ENCODE measurements at regions not wholly inside any gene's neighbourhood (a gene's known extent, or its start where the extent isn't known, plus 50 kb on each side); places are given as distances from the start of the nearest gene placed in this dataset.

DNA sequence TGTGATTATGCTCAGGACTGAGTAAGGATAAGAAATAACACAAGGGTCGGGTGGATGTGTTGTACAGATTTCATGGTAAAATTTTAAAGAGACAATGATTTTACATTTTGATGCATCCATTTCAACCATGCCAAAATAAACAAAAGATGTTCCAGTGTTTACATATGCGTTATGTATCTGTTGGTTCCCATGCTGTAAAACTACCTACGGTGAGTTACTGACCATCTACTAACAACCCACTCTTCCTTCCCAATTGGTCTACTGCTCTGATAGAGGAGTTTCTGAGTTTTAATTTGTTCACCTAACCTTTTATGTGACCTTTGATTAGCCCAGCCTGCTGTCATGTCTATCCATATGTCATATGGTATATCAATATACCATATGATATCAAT is 1697.1 kb downstream of the MAT2B start:
- no peak overlapping the region for H3K4me3 ChIP-seq
- ATAC-seq = no peak
- no peak for DNase-seq
- intact Hi-C loops (cut with DNase I; ENCODE audit: low total_unique reads) = no loop called here
- H3K36me3 ChIP-seq = no peaks in the 10 kb centered on the region
- H3K27me3 ChIP-seq = no peaks in the 10 kb centered on the region
- H3K9me3 ChIP-seq = no peaks in the 10 kb centered on the region
- TF ChIP-seq, protein P1, sequence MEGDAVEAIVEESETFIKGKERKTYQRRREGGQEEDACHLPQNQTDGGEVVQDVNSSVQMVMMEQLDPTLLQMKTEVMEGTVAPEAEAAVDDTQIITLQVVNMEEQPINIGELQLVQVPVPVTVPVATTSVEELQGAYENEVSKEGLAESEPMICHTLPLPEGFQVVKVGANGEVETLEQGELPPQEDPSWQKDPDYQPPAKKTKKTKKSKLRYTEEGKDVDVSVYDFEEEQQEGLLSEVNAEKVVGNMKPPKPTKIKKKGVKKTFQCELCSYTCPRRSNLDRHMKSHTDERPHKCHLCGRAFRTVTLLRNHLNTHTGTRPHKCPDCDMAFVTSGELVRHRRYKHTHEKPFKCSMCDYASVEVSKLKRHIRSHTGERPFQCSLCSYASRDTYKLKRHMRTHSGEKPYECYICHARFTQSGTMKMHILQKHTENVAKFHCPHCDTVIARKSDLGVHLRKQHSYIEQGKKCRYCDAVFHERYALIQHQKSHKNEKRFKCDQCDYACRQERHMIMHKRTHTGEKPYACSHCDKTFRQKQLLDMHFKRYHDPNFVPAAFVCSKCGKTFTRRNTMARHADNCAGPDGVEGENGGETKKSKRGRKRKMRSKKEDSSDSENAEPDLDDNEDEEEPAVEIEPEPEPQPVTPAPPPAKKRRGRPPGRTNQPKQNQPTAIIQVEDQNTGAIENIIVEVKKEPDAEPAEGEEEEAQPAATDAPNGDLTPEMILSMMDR (IDR thresholded peaks at IDR 0.05 in 4 of 5, conservative IDR thresholded peaks at IDR 0.05 in 1 of 5) = no peak
- no peak for TF ChIP-seq POLR2A (IDR thresholded peaks at IDR 0.05)
- H3K4me1 ChIP-seq = no peaks in the 10 kb centered on the region
- no peak overlapping the region for H3K27ac ChIP-seq
- in situ Hi-C loops (cut with MboI; ENCODE audit: low sequenced_read_pairs in 4 of 4) = loop anchor here in 3 of 4 donors (25.0 kb wide), 3 partner anchors 1190 to 1640 kb away; no protein-coding TSS in a partner anchor

DNA sequence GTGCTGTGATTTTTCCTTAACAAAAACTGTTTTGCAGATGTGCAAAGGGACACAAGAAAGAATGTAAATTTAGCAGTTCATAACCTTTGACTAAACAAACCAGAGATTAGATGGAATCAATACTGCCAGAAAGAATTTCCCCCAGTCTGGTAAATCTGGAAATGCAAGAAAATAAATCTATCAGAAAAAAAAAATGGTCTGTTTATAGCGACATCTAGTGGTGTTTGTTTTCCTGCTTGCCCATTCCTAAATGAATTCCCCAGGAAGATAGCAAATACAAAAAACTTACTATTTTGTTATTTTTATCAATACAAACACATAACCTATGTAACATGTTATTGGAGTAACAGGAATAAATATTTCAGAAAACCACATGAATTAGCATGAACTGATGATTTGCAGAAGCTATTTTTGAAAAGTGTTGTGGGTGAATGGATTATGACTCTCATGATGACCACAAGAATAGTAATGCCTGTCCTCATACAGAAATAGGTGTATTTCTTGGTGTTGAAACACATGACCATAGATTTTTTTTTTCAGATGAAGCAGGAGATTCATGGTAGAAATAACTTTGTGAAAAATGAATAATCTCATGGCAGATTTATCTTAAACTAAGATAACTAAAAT is 1703.8 kb downstream of the MAT2B start:
- H3K9me3 ChIP-seq = no peaks in the 10 kb centered on the region
- intact Hi-C loops (cut with DNase I; ENCODE audit: low total_unique reads) (no loop called here), in situ Hi-C loops (cut with MboI; ENCODE audit: low sequenced_read_pairs in 4 of 4) (loop anchor here in 3 of 4 donors (25.0 kb wide), 3 partner anchors 1197 to 1647 kb away; no protein-coding TSS in a partner anchor)
- H3K36me3 ChIP-seq = no peaks in the 10 kb centered on the region
- TF ChIP-seq, protein P1 (IDR thresholded peaks at IDR 0.05 in 4 of 5, conservative IDR thresholded peaks at IDR 0.05 in 1 of 5) = peak in 3 of 5 experiments; percentile 14 to 47 (median 24)
- TF ChIP-seq POLR2A (IDR thresholded peaks at IDR 0.05) = no peak
- no peaks in the 10 kb centered on the region for H3K27me3 ChIP-seq
- no peaks in the 10 kb centered on the region for H3K4me1 ChIP-seq
- DNase-seq (no peak), ATAC-seq (no peak)
- H3K4me3 ChIP-seq = no peak overlapping the region
- H3K27ac ChIP-seq = no peak overlapping the region

DNA sequence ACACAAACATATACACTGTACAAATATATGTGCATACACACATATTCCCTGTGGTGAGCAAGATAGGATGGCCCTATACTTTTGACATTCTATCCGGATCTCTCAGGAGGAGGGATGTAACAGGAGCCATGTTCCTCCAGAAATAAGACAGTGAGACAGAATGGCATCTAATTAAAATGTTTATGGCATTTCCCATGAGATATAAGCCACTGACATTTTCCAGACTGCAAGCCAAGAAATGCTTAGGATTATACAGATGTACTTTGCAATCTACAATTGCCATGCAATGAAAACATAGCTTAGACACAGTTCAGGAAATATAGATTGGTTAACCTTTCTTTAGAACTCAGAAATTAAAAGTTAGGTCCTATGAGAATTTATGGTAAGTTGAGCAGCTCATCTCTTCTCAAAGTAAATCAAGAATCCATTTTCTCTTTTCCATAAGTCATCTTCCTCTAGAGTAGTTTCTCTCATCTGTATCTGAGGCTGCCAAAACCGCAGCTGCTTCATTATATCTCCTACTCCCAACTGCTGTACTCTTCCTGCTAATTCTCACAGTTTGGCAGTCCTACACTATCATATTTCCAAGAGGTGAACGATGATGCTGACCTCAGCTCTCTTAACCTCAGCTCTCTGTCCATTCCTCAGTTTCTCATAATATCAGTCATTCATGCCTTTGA is 1719.1 kb downstream of the MAT2B start:
- TF ChIP-seq, protein P1 (IDR thresholded peaks at IDR 0.05 in 4 of 5, conservative IDR thresholded peaks at IDR 0.05 in 1 of 5) = no peak
- no peak for TF ChIP-seq POLR2A (IDR thresholded peaks at IDR 0.05)
- H3K9me3 ChIP-seq = no peaks in the 10 kb centered on the region
- H3K27me3 ChIP-seq = no peaks in the 10 kb centered on the region
- DNase-seq (no peak), ATAC-seq (no peak)
- no peaks in the 10 kb centered on the region for H3K4me1 ChIP-seq
- H3K27ac ChIP-seq = no peak overlapping the region
- intact Hi-C loops (cut with DNase I; ENCODE audit: low total_unique reads) = no loop called here
- H3K36me3 ChIP-seq = no peaks in the 10 kb centered on the region
- in situ Hi-C loops (cut with MboI; ENCODE audit: low sequenced_read_pairs in 4 of 4) = loop anchor here in 3 of 4 donors (25.0 kb wide), 3 partner anchors 1212 to 1662 kb away; no protein-coding TSS in a partner anchor
- no peak overlapping the region for H3K4me3 ChIP-seq

DNA sequence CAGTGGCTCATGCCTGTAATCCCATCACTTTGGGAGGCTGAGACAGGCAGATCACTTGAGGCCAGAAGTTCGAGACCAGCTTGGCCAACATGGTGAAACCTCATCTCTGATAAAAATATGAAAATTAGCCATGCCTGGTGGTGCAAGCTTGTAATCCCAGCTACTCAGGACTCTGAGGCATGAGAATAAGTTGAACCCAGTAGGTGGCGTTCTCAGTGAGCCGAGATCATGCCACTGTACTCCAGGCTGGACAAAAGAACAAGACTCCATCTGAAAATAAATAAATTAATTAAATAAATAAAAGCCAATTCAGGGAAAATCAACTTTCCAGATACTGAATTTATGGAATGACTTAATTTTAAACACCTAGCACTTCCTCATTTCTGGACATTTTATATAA is 1722.1 kb downstream of the MAT2B start:
- H3K27me3 ChIP-seq = no peaks in the 10 kb centered on the region
- no peak overlapping the region for H3K4me3 ChIP-seq
- no peak overlapping the region for H3K27ac ChIP-seq
- no peak for DNase-seq
- ATAC-seq = no peak
- intact Hi-C loops (cut with DNase I; ENCODE audit: low total_unique reads) = no loop called here
- in situ Hi-C loops (cut with MboI; ENCODE audit: low sequenced_read_pairs in 4 of 4) = no loop called here
- no peaks in the 10 kb centered on the region for H3K9me3 ChIP-seq
- TF ChIP-seq, protein P1 (IDR thresholded peaks at IDR 0.05 in 4 of 5, conservative IDR thresholded peaks at IDR 0.05 in 1 of 5) = no peak
- no peak for TF ChIP-seq POLR2A (IDR thresholded peaks at IDR 0.05)
- no peaks in the 10 kb centered on the region for H3K36me3 ChIP-seq
- H3K4me1 ChIP-seq = no peaks in the 10 kb centered on the region

Data from gastrocnemius medialis (tissue), 4 donors.